Activated CD8-positive, alpha-beta T cell treated with anti-CD3 and anti-CD28 coated beads for 36 hours (primary cell): ENCODE measurements at regions not wholly inside any gene's neighbourhood (a gene's known extent, or its start where the extent isn't known, plus 50 kb on each side); places are given as distances from the start of the nearest gene placed in this dataset.
"Not testable (repeated sequence)": the region's sequence is repeated elsewhere in the genome, so short reads cannot be mapped to it uniquely, and the experiment has no call there.

ENCODE experiments used
- ATAC-seq: fragments of 200-7000 bp; cut with Tn5 transposase; one replicate; pipeline ENCODE4 v1.10.0; 2021; ENCODE audit warnings: mild to moderate bottlenecking, moderate library complexity
- CTCF ChIA-PET: fragments of 350-600 bp; sonication (Branson Sonifier 250); formaldehyde crosslinking; loops from one replicate; lab custom pipeline; 2021; ENCODE audit warnings: antibody characterized with exemption; lab: Charles Lee
- POLR2A ChIA-PET: fragments of 350-600 bp; sonication (Branson Sonifier 250); formaldehyde crosslinking; loops from one replicate; lab custom pipeline; 2021; ENCODE audit warnings: antibody characterized with exemption; lab: Charles Lee
- DNase-seq: peaks from one replicate; pipeline ENCODE4 v3.0.0-alpha.2; 2020
- H3K27ac Mint-ChIP-seq: one replicate; pipeline ENCODE4 v1.8.0; 2021; ENCODE audit warnings: mild to moderate bottlenecking, mixed read lengths
- H3K27me3 Mint-ChIP-seq: one replicate; pipeline ENCODE4 v1.8.0; 2021; ENCODE audit warnings: mixed read lengths
- H3K36me3 Mint-ChIP-seq: one replicate; pipeline ENCODE4 v1.8.0; 2021; ENCODE audit warnings: low read depth, mixed read lengths
- H3K4me1 Mint-ChIP-seq: one replicate; pipeline ENCODE4 v1.8.0; 2021; ENCODE audit warnings: low read depth, mixed read lengths
- H3K4me3 Mint-ChIP-seq: one replicate; pipeline ENCODE4 v1.8.0; 2021; ENCODE audit warnings: mild to moderate bottlenecking, moderate library complexity, mixed read lengths
- H3K9me3 Mint-ChIP-seq: one replicate; pipeline ENCODE4 v1.8.0; 2021; ENCODE audit warnings: mixed read lengths
- CTCF ChIP-seq: fragments of 200-600 bp; IDR thresholded peaks from one replicate; pipeline ENCODE4 v1.8.0; 2022; ENCODE audit warnings: antibody characterized with exemption, mild to moderate bottlenecking
- intact Hi-C: fragments of 100-400 bp; cut with micrococcal nuclease; formaldehyde crosslinking; loops from one replicate; pipeline ENCODE4 v1.10.0; 2022

GRCh38 chrX:124181515-124181914 lies 150.9 kb upstream of the TEX13D start:
- CTCF ChIA-PET = interaction anchor here (1.0 kb wide), 1 partner anchor 22 kb away, joined by 3 read pairs; no protein-coding TSS in a partner anchor
- H3K36me3 Mint-ChIP-seq, H3K4me3 Mint-ChIP-seq, H3K27me3 Mint-ChIP-seq, H3K9me3 Mint-ChIP-seq, H3K4me1 Mint-ChIP-seq, POLR2A ChIA-PET, H3K27ac Mint-ChIP-seq, ATAC-seq, DNase-seq, intact Hi-C loops: not testable (repeated sequence)

- no peak for ATAC-seq
- POLR2A ChIA-PET = no interaction called here
- Mint-ChIP-seq H3K27ac (no peak overlapping the region), H3K4me1 (no peaks in the 10 kb centered on the region), H3K9me3 (no peaks in the 10 kb centered on the region), H3K36me3 (no peaks in the 10 kb centered on the region), H3K4me3 (no peak overlapping the region), H3K27me3 (no peaks in the 10 kb centered on the region)
- CTCF ChIA-PET = no interaction called here
- TF ChIP-seq CTCF = no peak
- intact Hi-C loops = no loop called here
- DNase-seq = no peak
These were observed 142.0 kb upstream of the TEX13D start for GRCh38 chrX:124190440-124190839.

DNA sequence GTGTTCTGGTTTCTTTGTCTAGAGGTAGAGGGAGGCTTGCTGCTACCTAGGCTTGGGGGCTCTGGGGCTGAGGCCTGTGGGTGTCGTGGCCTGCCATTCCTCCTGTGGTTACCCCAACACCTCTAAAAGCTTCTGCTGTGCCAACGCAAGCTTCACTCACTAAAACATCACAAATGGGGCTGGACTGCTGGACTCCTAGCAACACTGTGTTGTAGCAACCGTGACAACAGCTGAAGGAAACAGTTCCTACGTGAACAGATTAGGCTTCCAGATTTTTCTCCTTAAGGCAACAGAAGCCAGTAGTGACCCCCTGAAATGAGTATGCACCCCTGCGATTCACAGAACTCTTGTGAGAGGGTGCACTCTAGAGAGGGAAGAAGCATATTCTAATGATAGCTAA lies 138.3 kb upstream of the TEX13D start:
- no peaks in the 10 kb centered on the region for H3K9me3 Mint-ChIP-seq
- ChIA-PET POLR2A (interaction anchor here (0.5 kb wide), 1 partner anchor 576 kb away, joined by 5 read pairs; no protein-coding TSS in a partner anchor), CTCF (interaction anchor here (1.0 kb wide), 1 partner anchor 361 kb away, joined by 3 read pairs; no protein-coding TSS in a partner anchor)
- H3K27ac Mint-ChIP-seq = no peak overlapping the region
- no peaks in the 10 kb centered on the region for H3K4me1 Mint-ChIP-seq
- no peaks in the 10 kb centered on the region for H3K36me3 Mint-ChIP-seq
- DNase-seq (no peak), ATAC-seq (no peak)
- no peak overlapping the region for H3K4me3 Mint-ChIP-seq
- no peak for TF ChIP-seq CTCF
- intact Hi-C loops = no loop called here
- H3K27me3 Mint-ChIP-seq = no peaks in the 10 kb centered on the region

DNA sequence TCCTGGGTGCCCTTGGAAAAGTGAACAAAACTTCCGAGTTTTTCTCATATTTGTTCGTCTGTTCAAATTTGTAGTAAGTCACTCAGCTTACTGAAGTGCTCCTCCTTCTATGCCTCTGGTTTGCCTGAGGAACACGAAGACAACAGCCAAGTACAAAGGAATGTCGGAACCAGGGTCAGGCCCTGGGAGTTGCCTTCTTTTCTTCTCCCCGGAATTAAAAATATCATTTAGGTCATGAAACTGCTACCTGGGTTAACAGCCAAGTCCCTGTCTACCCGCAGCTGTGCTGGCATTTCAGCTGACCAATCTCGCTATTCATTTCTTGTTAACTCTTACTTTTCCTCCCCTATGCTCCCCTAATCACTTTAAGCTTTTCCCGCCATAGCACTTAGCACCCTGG lies 137.6 kb upstream of the TEX13D start:
- no peaks in the 10 kb centered on the region for H3K9me3 Mint-ChIP-seq
- no peak overlapping the region for H3K27ac Mint-ChIP-seq
- intact Hi-C loops = no loop called here
- no peak overlapping the region for H3K4me3 Mint-ChIP-seq
- ATAC-seq (no peak), DNase-seq (no peak)
- TF ChIP-seq CTCF = no peak
- no peaks in the 10 kb centered on the region for H3K27me3 Mint-ChIP-seq
- POLR2A ChIA-PET = interaction anchor here (0.5 kb wide), 1 partner anchor 575 kb away, joined by 5 read pairs; no protein-coding TSS in a partner anchor
- CTCF ChIA-PET = interaction anchor here (1.0 kb wide), 1 partner anchor 361 kb away, joined by 3 read pairs; no protein-coding TSS in a partner anchor
- H3K4me1 Mint-ChIP-seq = no peaks in the 10 kb centered on the region
- H3K36me3 Mint-ChIP-seq = no peaks in the 10 kb centered on the region

GRCh38 chrX:124203311-124203710 lies 129.1 kb upstream of the TEX13D start:
- no peak overlapping the region for H3K4me3 Mint-ChIP-seq
- no peak overlapping the region for H3K27ac Mint-ChIP-seq
- DNase-seq (no peak), ATAC-seq (no peak)
- H3K27me3 Mint-ChIP-seq = no peaks in the 10 kb centered on the region
- no peaks in the 10 kb centered on the region for H3K4me1 Mint-ChIP-seq
- intact Hi-C loops = no loop called here
- peaks cover 6% of the 10 kb centered on the region for H3K9me3 Mint-ChIP-seq
- no peaks in the 10 kb centered on the region for H3K36me3 Mint-ChIP-seq
- ChIA-PET POLR2A (no interaction called here), CTCF (no interaction called here)
- no peak for TF ChIP-seq CTCF
